GM12864 (cell line): ENCODE measurements at regions not wholly inside any gene's neighbourhood (a gene's known extent, or its start where the extent isn't known, plus 50 kb on each side); places are given as distances from the start of the nearest gene placed in this dataset.

Experiments used
- DNase-seq: peaks from one replicate; pipeline ENCODE4 v3.0.0-alpha.2; 2011; ENCODE audit warnings: low read depth
- H3K4me3 ChIP-seq: 2 replicates; pipeline ENCODE4 v1.5.1; 2011; ENCODE audit warnings: mild to moderate bottlenecking, low read depth, low read length, control low read depth
- TF ChIP-seq, protein P1 (sequence below): IDR thresholded peaks from 2 replicates; pipeline ENCODE4 v1.5.1; 2011; ENCODE audit warnings: low read depth, mild to moderate bottlenecking, moderate library complexity, low read length, control low read depth, inconsistent platforms; ENCODE audit errors: missing control alignments

- TF ChIP-seq, protein P1, sequence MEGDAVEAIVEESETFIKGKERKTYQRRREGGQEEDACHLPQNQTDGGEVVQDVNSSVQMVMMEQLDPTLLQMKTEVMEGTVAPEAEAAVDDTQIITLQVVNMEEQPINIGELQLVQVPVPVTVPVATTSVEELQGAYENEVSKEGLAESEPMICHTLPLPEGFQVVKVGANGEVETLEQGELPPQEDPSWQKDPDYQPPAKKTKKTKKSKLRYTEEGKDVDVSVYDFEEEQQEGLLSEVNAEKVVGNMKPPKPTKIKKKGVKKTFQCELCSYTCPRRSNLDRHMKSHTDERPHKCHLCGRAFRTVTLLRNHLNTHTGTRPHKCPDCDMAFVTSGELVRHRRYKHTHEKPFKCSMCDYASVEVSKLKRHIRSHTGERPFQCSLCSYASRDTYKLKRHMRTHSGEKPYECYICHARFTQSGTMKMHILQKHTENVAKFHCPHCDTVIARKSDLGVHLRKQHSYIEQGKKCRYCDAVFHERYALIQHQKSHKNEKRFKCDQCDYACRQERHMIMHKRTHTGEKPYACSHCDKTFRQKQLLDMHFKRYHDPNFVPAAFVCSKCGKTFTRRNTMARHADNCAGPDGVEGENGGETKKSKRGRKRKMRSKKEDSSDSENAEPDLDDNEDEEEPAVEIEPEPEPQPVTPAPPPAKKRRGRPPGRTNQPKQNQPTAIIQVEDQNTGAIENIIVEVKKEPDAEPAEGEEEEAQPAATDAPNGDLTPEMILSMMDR = no peak
- no peak overlapping the region for H3K4me3 ChIP-seq
- no peak for DNase-seq
Observed at GRCh38 chr20:19108155-19108554, 104.3 kb upstream of the SLC24A3 start.

GRCh38 chr20:19110285-19110684 is 102.2 kb upstream of the SLC24A3 start:
- TF ChIP-seq, protein P1 = no peak
- H3K4me3 ChIP-seq = no peak overlapping the region
- DNase-seq = no peak

- no peak for DNase-seq
- TF ChIP-seq, protein P1 = no peak
- no peak overlapping the region for H3K4me3 ChIP-seq
Observed at GRCh38 chr20:19110881-19111460, 101.5 kb upstream of the SLC24A3 start.

- TF ChIP-seq, protein P1 = no peak
- no peak overlapping the region for H3K4me3 ChIP-seq
Observed at GRCh38 chr20:19112828-19113227, 99.6 kb upstream of the SLC24A3 start.

DNA sequence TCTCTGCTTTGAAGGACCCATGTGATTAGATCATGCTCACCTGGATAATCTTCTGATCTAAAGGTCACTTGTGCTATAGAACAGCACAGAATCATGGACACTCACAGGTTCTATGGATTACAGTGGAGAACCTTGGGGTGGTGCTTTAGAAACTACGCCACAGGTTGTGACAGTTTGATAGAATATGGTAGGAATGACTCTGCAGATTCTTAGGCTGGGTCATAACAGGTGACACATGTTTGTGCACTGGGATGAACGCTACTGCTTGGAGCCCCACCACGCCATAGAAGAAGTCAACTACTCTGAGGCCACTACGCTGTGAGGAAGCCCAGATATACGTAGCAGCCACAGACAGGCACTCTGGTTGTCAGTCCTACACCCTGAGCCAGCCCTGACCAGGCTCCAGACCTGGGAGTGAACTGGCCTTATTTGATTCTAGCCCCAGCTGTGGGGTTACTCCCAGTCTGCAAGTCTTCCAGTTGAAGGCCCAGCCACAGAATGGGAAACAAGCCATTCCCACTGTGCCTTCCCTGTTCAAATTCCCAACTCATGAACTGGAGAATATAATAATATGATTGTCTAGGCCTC is 99.0 kb upstream of the SLC24A3 start:
- no peak overlapping the region for H3K4me3 ChIP-seq
- TF ChIP-seq, protein P1 = no peak
- no peak for DNase-seq

More at GRCh38 chr20:19112828-19113227, 99.6 kb upstream of the SLC24A3 start:
- DNase-seq = no peak

- TF ChIP-seq, protein P1 = no peak
- H3K4me3 ChIP-seq = no peak overlapping the region
- peak; percentile 15 for DNase-seq
Observed at GRCh38 chr20:19114410-19114809, 98.0 kb upstream of the SLC24A3 start.

- no peak for DNase-seq
- H3K4me3 ChIP-seq = no peak overlapping the region
- TF ChIP-seq, protein P1 = no peak
Observed at GRCh38 chr20:19115581-19115980, 96.9 kb upstream of the SLC24A3 start.
